ENCODE measurements at regions not wholly inside any gene's neighbourhood (a gene's known extent, or its start where the extent isn't known, plus 50 kb on each side); places are given as distances from the start of the nearest gene placed in this dataset.

- TF ChIP-seq IRF3 (IDR thresholded peaks at IDR 0.05) (no peak), CTCF (IDR thresholded peaks at IDR 0.05 in 2 of 3, conservative IDR thresholded peaks at IDR 0.05 in 1 of 3; ENCODE audit: control insufficient read depth in 2 of 3, extremely low read depth in 1 of 3, insufficient read depth in 1 of 3, low read depth in 3 of 3, low read length in 3 of 3) (no peak), SIX5 (IDR thresholded peaks at IDR 0.05; ENCODE audit: low read depth, low read length, severe bottlenecking) (no peak), POLR2A (IDR thresholded peaks at IDR 0.05; ENCODE audit: low read depth, low read length) (no peak), CEBPB (IDR thresholded peaks at IDR 0.05; ENCODE audit: borderline replicate concordance in 1 of 2, low read depth in 2 of 2, low read length in 2 of 2) (no peak), ZBTB4 (CRISPR knock-in tag; IDR thresholded peaks at IDR 0.05) (no peak), USF1 (IDR thresholded peaks at IDR 0.05; ENCODE audit: borderline replicate concordance, extremely low read length, insufficient read depth, low read depth, low read length) (no peak), SPI1 (IDR thresholded peaks at IDR 0.05; ENCODE audit: borderline replicate concordance, insufficient read depth, low read depth, low read length) (no peak), FOS (IDR thresholded peaks at IDR 0.05; ENCODE audit: borderline replicate concordance, extremely low read depth, insufficient read length) (no peak), SMC3 (IDR thresholded peaks at IDR 0.05; ENCODE audit: borderline replicate concordance, low read length) (no peak), ZZZ3 (IDR thresholded peaks at IDR 0.05; ENCODE audit: control insufficient read depth, insufficient read length, low read depth) (no peak), EZH2 (IDR thresholded peaks at IDR 0.05; ENCODE audit: borderline replicate concordance, control insufficient read depth, low read depth, low read length) (no peak), EP300 (IDR thresholded peaks at IDR 0.05; ENCODE audit: borderline replicate concordance in 1 of 2, control insufficient read depth in 1 of 2, low read depth in 2 of 2, low read length in 2 of 2) (no peak), ATF2 (IDR thresholded peaks at IDR 0.05; ENCODE audit: low read length) (no peak)
These were observed 1696.0 kb upstream of the WWC1 start for GRCh38 chr5:166595274-166595951.

Data from GM12878 (cell line).